Aorta (tissue), 5 donors: ENCODE measurements at regions not wholly inside any gene's neighbourhood (a gene's known extent, or its start where the extent isn't known, plus 50 kb on each side); places are given as distances from the start of the nearest gene placed in this dataset.
"Not testable (repeated sequence)": the region's sequence is repeated elsewhere in the genome, so short reads cannot be mapped to it uniquely, and the experiment has no call there.

Experiments used
- ATAC-seq: fragments of 200-7000 bp; cut with Tn5 transposase; one replicate; pipeline ENCODE4 v1.9.1; 2022; ENCODE audit warnings: moderate library complexity; ENCODE audit not compliant: low FRiP score
- DNase-seq, 2 donors: peaks; one replicate each; pipeline ENCODE4 v3.0.0-alpha.2; 2020
- H3K27ac ChIP-seq, 2 donors: one replicate each; pipeline ENCODE4 v1.5.1; 2013; ENCODE audit warnings: low read length in 2 of 2, mild to moderate bottlenecking in 2 of 2, moderate library complexity in 2 of 2, control low read depth in 1 of 2, inconsistent platforms in 1 of 2, low read depth in 1 of 2
- H3K27me3 ChIP-seq, 2 donors: one replicate each; pipeline ENCODE4 v1.6.1; 2013; ENCODE audit warnings: control low read depth in 1 of 2, low read length in 1 of 2, mild to moderate bottlenecking in 1 of 2, moderate library complexity in 1 of 2; ENCODE audit not compliant: insufficient read depth in 2 of 2, control insufficient read depth in 1 of 2
- H3K36me3 ChIP-seq, 2 donors: one replicate each; pipeline ENCODE4 v1.6.1; 2013; ENCODE audit warnings: control low read depth in 1 of 2, low read length in 1 of 2, mild to moderate bottlenecking in 1 of 2; ENCODE audit not compliant: insufficient read depth in 2 of 2, control insufficient read depth in 1 of 2
- H3K4me1 ChIP-seq, 2 donors: one replicate each; pipeline ENCODE4 v1.6.1; 2013; ENCODE audit warnings: low read length in 2 of 2, control low read depth in 1 of 2, mild to moderate bottlenecking in 1 of 2, moderate library complexity in 1 of 2; ENCODE audit not compliant: insufficient read depth in 2 of 2, control insufficient read depth in 1 of 2
- H3K4me3 ChIP-seq, 2 donors: one replicate each; pipeline ENCODE4 v1.5.1; 2013; ENCODE audit warnings: low read length in 2 of 2, control low read depth in 1 of 2, mild to moderate bottlenecking in 1 of 2
- H3K9me3 ChIP-seq: one replicate; pipeline ENCODE4 v1.6.1; 2013; ENCODE audit warnings: mild to moderate bottlenecking, low read length; ENCODE audit not compliant: control insufficient read depth
- WGBS, 2 donors: extraction: QIAGEN DNeasy Blood & Tissue Kit; methylation state at CpG; one replicate each; pipeline ENCODE4 v1.1.7; 2013; 5-methylcytosine and 5-hydroxymethylcytosine counted together
- intact Hi-C, 2 donors: fragments of 100-400 bp; cut with DNase I; formaldehyde crosslinking; loops; one replicate each; pipeline versions ENCODE4 v1.14.2 to v1.15.0; 2022
- donor health status: healthy with polysubstance abuse.
- donor health status: Bipolar disorder and iron deficiency.
- donor health status: DM: no; HTN: no; CAD: no.
- donor health status: DM: no; HTN: no; CAD: no.
- donor health status: DM: yes; HTN: yes; CAD: no.

GRCh38 chr5:101539315-101539714 lies 636.2 kb upstream of the ST8SIA4 start:
- Histone ChIP-seq H3K4me1 (no peaks in the 10 kb centered on the region), H3K27me3 (no peaks in the 10 kb centered on the region), H3K9me3 (no peaks in the 10 kb centered on the region), H3K27ac (no peak overlapping the region), H3K36me3 (no peaks in the 10 kb centered on the region), H3K4me3 (no peak overlapping the region)
- WGBS, 2 donors = 83 to 85% methylated on average over 3 of the region's 3 CpGs
- intact Hi-C loops = no loop called here
- ATAC-seq (no peak), DNase-seq (no peak)

GRCh38 chr5:101535626-101536025 lies 632.5 kb upstream of the ST8SIA4 start:
- no peaks in the 10 kb centered on the region for H3K27me3 ChIP-seq
- H3K9me3 ChIP-seq = no peaks in the 10 kb centered on the region
- 77 to 85% methylated on average over 1 of the region's 1 CpG for WGBS, 2 donors
- H3K36me3 ChIP-seq = no peaks in the 10 kb centered on the region
- DNase-seq (no peak), ATAC-seq (no peak)
- no peaks in the 10 kb centered on the region for H3K4me1 ChIP-seq
- H3K4me3 ChIP-seq = no peak overlapping the region
- intact Hi-C loops = no loop called here
- H3K27ac ChIP-seq = no peak overlapping the region

DNA sequence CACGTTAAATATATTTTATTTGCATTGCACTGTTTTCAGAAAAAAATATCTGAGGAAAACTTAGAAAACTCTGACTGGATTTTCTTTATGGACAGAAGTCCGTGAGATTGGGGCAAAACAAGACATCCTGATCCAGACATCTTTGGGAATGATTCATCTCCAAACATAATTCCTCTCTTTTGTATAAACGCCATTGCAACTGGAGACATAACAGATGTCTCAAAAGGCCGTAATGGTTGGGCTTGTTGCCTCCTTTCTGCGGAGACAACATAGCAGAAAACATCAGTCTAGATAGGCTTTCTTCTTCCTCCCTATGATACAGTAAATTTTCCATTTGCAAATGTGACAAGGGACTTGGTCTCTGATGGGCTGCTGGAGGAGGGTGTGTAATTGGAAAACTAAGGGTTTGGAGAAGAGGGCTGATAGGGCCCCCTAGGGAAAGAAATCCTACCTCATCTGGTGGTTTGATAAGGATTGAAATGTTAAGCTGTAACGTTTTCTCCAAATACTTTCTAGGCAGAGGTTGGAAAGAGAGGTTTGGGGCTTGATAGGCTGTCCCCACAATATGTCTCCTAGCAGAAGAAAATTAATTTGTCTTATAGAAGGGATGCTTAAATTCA lies 631.5 kb upstream of the ST8SIA4 start:
- no peak for ATAC-seq
- intact Hi-C loops = no loop called here
- Histone ChIP-seq H3K27me3 (no peaks in the 10 kb centered on the region), H3K36me3 (no peaks in the 10 kb centered on the region), H3K4me1 (no peaks in the 10 kb centered on the region), H3K27ac (no peak overlapping the region), H3K9me3 (no peaks in the 10 kb centered on the region), H3K4me3 (no peak overlapping the region)
- 59 to 61% methylated on average over 6 of the region's 6 CpGs for WGBS, 2 donors
- DNase-seq = no peak

DNA sequence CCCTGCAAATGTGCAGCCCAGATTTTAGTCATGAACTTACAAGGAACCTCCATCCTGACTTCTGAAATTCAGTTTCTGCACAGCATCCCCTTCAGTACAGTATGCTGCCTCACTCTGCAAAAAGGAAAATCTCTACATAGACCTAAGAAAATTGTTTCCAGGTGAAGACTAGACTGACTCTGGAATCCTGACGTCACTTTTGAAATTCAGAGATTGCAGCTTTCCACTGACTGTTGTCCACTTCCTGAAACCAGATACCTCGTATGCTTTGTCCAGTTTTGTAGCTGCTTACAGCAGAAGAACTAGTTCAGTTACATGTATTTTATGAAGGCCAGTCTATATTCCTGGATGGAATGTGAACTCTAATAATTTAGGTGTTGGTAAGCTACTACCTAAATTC lies 629.3 kb upstream of the ST8SIA4 start:
- Histone ChIP-seq H3K4me1 (no peaks in the 10 kb centered on the region), H3K4me3 (no peak overlapping the region), H3K27ac (no peak overlapping the region), H3K36me3 (no peaks in the 10 kb centered on the region), H3K9me3 (no peaks in the 10 kb centered on the region), H3K27me3 (no peaks in the 10 kb centered on the region)
- DNase-seq (no peak), ATAC-seq (no peak)
- WGBS, 2 donors = 28 to 36% methylated on average over 2 of the region's 2 CpGs
- intact Hi-C loops = no loop called here

DNA sequence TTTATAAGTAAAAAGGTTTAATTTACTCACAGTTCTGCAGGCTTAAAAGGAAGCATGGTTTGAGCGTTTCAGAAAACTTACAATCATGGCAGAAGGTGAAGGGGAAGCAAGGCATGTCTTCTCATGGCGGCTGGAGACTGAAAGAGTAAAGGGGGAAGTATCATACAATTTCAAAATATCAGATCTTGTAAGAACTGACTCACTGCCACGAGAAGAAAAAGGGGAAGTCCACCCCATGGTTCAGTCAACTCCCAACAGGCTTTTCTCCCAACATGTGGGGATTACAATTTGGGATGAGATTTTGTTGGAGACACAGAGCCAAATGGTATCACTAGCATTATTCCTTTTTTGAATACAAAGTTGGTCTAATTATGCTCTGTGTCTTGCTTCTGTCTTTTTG lies 627.9 kb upstream of the ST8SIA4 start:
- no peaks in the 10 kb centered on the region for H3K36me3 ChIP-seq

DNA sequence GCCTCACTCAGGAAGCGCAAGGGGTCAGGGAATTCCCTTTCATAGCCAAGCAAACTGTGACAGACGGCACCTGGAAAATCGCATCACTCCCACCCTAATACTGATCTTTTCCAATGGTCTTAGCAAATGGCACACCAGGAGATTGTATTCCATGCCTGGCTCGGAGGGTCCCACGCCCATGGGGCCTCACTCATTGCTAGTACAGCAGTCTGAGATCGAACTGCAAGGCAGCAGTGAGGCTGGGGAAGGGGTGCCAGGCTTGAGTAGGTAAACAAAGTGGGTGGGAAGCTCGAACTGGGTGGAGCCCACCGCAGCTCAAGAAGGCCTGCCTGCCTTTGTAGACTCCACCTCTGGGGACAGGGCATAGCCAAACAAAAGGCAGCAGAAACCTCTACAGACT lies 626.0 kb upstream of the ST8SIA4 start:
- H3K4me3 ChIP-seq, H3K9me3 ChIP-seq, ATAC-seq, DNase-seq, H3K4me1 ChIP-seq, intact Hi-C loops, H3K27me3 ChIP-seq, H3K27ac ChIP-seq, H3K36me3 ChIP-seq: not testable (repeated sequence)
- WGBS, 2 donors = 84 to 86% methylated on average over 8 of the region's 8 CpGs

More for the DNA sequence above, 627.9 kb upstream of the ST8SIA4 start:
- Histone ChIP-seq H3K4me1 (no peaks in the 10 kb centered on the region), H3K27ac (no peak overlapping the region), H3K4me3 (no peak overlapping the region), H3K9me3 (no peaks in the 10 kb centered on the region), H3K27me3 (no peaks in the 10 kb centered on the region)
- DNase-seq (no peak), ATAC-seq (no peak)
- 81 to 85% methylated on average over 3 of the region's 3 CpGs for WGBS, 2 donors
- intact Hi-C loops = no loop called here

DNA sequence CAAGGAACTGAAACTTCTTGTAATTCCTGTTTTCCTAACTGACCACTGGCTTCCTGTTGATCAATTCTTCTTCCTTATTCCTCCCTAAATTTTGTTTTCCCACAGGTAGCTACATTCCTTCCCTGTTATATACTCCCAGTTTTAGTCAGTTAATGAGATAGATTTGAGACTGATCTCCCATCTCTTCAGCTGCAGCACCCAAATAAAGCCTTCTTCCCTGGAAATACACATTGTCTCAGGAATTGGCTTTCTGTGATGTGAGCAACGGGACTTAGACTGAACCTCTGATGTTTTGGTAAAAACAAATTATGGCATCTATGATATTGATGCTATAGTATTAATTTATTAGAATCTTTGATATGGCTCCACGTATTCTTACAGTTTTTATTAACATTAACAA lies 617.3 kb upstream of the ST8SIA4 start:
- no peak overlapping the region for H3K27ac ChIP-seq
- no peak overlapping the region for H3K4me3 ChIP-seq
- no peaks in the 10 kb centered on the region for H3K36me3 ChIP-seq
- no peak for DNase-seq
- WGBS, 2 donors = 84 to 93% methylated on average over 2 of the region's 2 CpGs
- no peaks in the 10 kb centered on the region for H3K27me3 ChIP-seq
- ATAC-seq = no peak
- no peaks in the 10 kb centered on the region for H3K9me3 ChIP-seq
- intact Hi-C loops = no loop called here
- no peaks in the 10 kb centered on the region for H3K4me1 ChIP-seq

- intact Hi-C loops = no loop called here
- Histone ChIP-seq H3K4me1 (no peaks in the 10 kb centered on the region), H3K36me3 (no peaks in the 10 kb centered on the region), H3K27ac (no peak overlapping the region), H3K27me3 (no peaks in the 10 kb centered on the region), H3K9me3 (no peaks in the 10 kb centered on the region), H3K4me3 (no peak overlapping the region)
- 86 to 99% methylated on average over 2 of the region's 2 CpGs for WGBS, 2 donors
- ATAC-seq = no peak
- no peak for DNase-seq
These were observed 614.7 kb upstream of the ST8SIA4 start for GRCh38 chr5:101517795-101518194.

DNA sequence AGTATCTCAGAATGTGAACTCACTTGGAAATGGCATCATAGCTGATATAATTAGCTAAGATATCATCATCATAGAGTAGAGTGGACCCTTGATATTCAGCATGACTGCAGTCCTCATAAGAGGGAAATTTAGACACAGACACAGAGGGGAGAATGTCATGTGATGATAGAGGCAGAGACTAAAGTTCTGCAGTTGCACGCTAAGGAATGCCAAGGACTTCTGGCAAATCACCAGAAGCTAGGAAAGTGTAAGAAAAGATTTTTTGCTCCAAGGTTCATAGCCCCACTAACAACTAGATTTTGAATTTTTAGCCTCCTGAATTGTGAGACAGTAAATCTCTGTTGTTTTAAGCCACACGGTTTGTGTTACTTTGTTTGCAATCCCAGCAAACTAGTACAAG lies 612.6 kb upstream of the ST8SIA4 start:
- WGBS, 2 donors = 11 to 24% methylated on average over 2 of the region's 2 CpGs
- Histone ChIP-seq H3K27me3 (no peaks in the 10 kb centered on the region), H3K9me3 (no peaks in the 10 kb centered on the region), H3K4me1 (no peaks in the 10 kb centered on the region), H3K27ac (no peak overlapping the region), H3K36me3 (no peaks in the 10 kb centered on the region), H3K4me3 (no peak overlapping the region)
- DNase-seq (no peak), ATAC-seq (no peak)
- intact Hi-C loops = no loop called here
